ENCODE measurements at regions not wholly inside any gene's neighbourhood (a gene's known extent, or its start where the extent isn't known, plus 50 kb on each side); places are given as distances from the start of the nearest gene placed in this dataset.
A peak's percentile ranks its signal among the peaks of the same experiment; 100 is the strongest.

DNA sequence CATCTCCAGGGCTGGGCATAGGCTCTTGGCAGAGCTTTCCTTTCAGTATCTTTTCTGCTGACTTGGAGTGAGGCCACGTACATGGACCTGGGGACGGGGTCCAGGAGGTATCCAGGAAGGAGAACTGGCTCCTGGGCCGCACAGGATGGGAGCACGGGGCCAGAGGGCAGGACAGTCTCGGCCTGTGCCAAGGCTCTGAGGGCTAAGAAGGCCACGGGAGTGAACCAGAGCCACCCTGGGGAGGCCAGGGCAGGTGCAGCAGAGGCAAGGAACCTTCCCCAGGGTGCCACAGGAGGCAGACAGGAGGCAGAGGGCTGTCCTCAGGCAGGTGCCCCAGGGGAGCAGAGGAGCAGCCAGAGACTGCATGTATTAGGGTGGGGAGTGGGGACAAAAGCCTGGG is 50.3 kb downstream of the PLXNA1 start:
- no peaks in the 10 kb centered on the region for H3K36me3 ChIP-seq
- TF ChIP-seq POLR2A (IDR thresholded peaks at IDR 0.05), result no peak
- no peak for TF ChIP-seq EP300 (IDR thresholded peaks at IDR 0.05)
- no peak for TF ChIP-seq CTCF (IDR thresholded peaks at IDR 0.05)
- no peaks in the 10 kb centered on the region for H3K27me3 ChIP-seq
- H3K9me3 ChIP-seq, result no peaks in the 10 kb centered on the region
- no peak for DNase-seq
- no peak overlapping the region for H3K4me3 ChIP-seq
- intact Hi-C loops (cut with DNase I), result no loop called here
- peaks cover 3% of the 10 kb centered on the region for H3K4me1 ChIP-seq (ENCODE audit: insufficient read depth)
- no peak overlapping the region for H3K27ac ChIP-seq
- WGBS, 3 donors, result 85 to 92% (median 87%) methylated on average over 6 of the region's 6 CpGs

- TF ChIP-seq POLR2A (IDR thresholded peaks at IDR 0.05) (no peak), EP300 (IDR thresholded peaks at IDR 0.05) (no peak), CTCF (IDR thresholded peaks at IDR 0.05) (no peak)
- H3K9me3 ChIP-seq, result no peaks in the 10 kb centered on the region
- DNase-seq, result peak in 1 of 5 donors; percentile 24
- H3K36me3 ChIP-seq, result no peaks in the 10 kb centered on the region
- peak overlapping the region in 1 of 2 donors; percentile 86 for H3K27ac ChIP-seq
- H3K4me1 ChIP-seq (ENCODE audit: insufficient read depth), result peaks cover 3% of the 10 kb centered on the region
- no peak overlapping the region for H3K4me3 ChIP-seq
- intact Hi-C loops (cut with DNase I), result no loop called here
- 89 to 94% (median 92%) methylated on average over 19 to 20 of the region's 20 CpGs for WGBS, 3 donors
- no peaks in the 10 kb centered on the region for H3K27me3 ChIP-seq
Observed at GRCh38 chr3:127033786-127034185, 50.9 kb downstream of the PLXNA1 start.

- TF ChIP-seq EP300 (IDR thresholded peaks at IDR 0.05) (no peak), CTCF (IDR thresholded peaks at IDR 0.05) (no peak), POLR2A (IDR thresholded peaks at IDR 0.05) (no peak)
- Histone ChIP-seq H3K4me3 (no peak overlapping the region), H3K9me3 (no peaks in the 10 kb centered on the region), H3K27me3 (no peaks in the 10 kb centered on the region), H3K27ac (peak overlapping the region in 1 of 2 donors; percentile 86), H3K36me3 (no peaks in the 10 kb centered on the region), H3K4me1 (ENCODE audit: insufficient read depth) (peaks cover 3% of the 10 kb centered on the region)
- DNase-seq, result peak in 2 of 5 donors; percentile 30 to 32
- WGBS, 3 donors, result 88 to 90% (median 89%) methylated on average over 30 of the region's 30 CpGs
- intact Hi-C loops (cut with DNase I), result no loop called here
Observed at GRCh38 chr3:127034195-127034989, 51.5 kb downstream of the PLXNA1 start.

- H3K4me1 ChIP-seq (ENCODE audit: insufficient read depth), result peaks cover 3% of the 10 kb centered on the region
- H3K27me3 ChIP-seq, result no peaks in the 10 kb centered on the region
- WGBS, 3 donors, result 64 to 79% (median 69%) methylated on average over 13 of the region's 13 CpGs
- H3K36me3 ChIP-seq, result no peaks in the 10 kb centered on the region
- intact Hi-C loops (cut with DNase I), result no loop called here
- H3K27ac ChIP-seq, result peak overlapping the region; percentile 3 to 86
- TF ChIP-seq CTCF (IDR thresholded peaks at IDR 0.05), result no peak
- no peak for TF ChIP-seq EP300 (IDR thresholded peaks at IDR 0.05)
- no peak for TF ChIP-seq POLR2A (IDR thresholded peaks at IDR 0.05)
- DNase-seq, result peak in 2 of 5 donors; percentile 39 to 40
- no peak overlapping the region for H3K4me3 ChIP-seq
- H3K9me3 ChIP-seq, result no peaks in the 10 kb centered on the region
Observed at GRCh38 chr3:127034990-127035652, 52.2 kb downstream of the PLXNA1 start.

Measured in ovary (tissue), 7 donors.